ENCODE measurements at regions not wholly inside any gene's neighbourhood (a gene's known extent, or its start where the extent isn't known, plus 50 kb on each side); places are given as distances from the start of the nearest gene placed in this dataset.

- TF ChIP-seq CTCF (IDR thresholded peaks at IDR 0.05 in 2 of 3, conservative IDR thresholded peaks at IDR 0.05 in 1 of 3; ENCODE audit: insufficient read depth in 2 of 3, low read depth in 1 of 3, low read length in 3 of 3) (no peak), CREB5 (CRISPR knock-in tag; IDR thresholded peaks at IDR 0.05) (no peak), CC2D1A (IDR thresholded peaks at IDR 0.05) (no peak), BRCA1 (IDR thresholded peaks at IDR 0.05) (no peak), BRCA1 (CRISPR knock-in tag; IDR thresholded peaks at IDR 0.05) (no peak), ZNF274 (IDR thresholded peaks at IDR 0.05; ENCODE audit: borderline replicate concordance, low read depth, low read length) (no peak), MEIS2 (IDR thresholded peaks at IDR 0.05; ENCODE audit: partially characterized antibody) (no peak), MAX (CRISPR knock-in tag; IDR thresholded peaks at IDR 0.05) (no peak), POLR2A (conservative IDR thresholded peaks at IDR 0.05) (no peak), ATF6 (CRISPR knock-in tag; IDR thresholded peaks at IDR 0.05) (no peak), U2AF2 (optimal IDR thresholded peaks at IDR 0.05; ENCODE audit: low read depth, low read length) (no peak)
Measured at GRCh38 chr11:39990421-39990831, 1469.0 kb downstream of the LRRC4C start.
